Inferior parietal cortex (tissue), 1 donor: ENCODE measurements at regions not wholly inside any gene's neighbourhood (a gene's known extent, or its start where the extent isn't known, plus 50 kb on each side); places are given as distances from the start of the nearest gene placed in this dataset.

Experiments
- DNase-seq: peaks from one replicate; pipeline ENCODE4 v3.0.0-alpha.2; 2016; ENCODE audit errors: extremely low spot score

GRCh38 chr16:85990861-85991301, 91.9 kb downstream of the IRF8 start:
- no peak for DNase-seq

- DNase-seq = no peak
These were observed 92.5 kb downstream of the IRF8 start for GRCh38 chr16:85991425-85991824.

GRCh38 chr16:85991856-85992255, 92.9 kb downstream of the IRF8 start:
- no peak for DNase-seq

- DNase-seq = no peak
These were observed 93.4 kb downstream of the IRF8 start for GRCh38 chr16:85992359-85992758.

DNA sequence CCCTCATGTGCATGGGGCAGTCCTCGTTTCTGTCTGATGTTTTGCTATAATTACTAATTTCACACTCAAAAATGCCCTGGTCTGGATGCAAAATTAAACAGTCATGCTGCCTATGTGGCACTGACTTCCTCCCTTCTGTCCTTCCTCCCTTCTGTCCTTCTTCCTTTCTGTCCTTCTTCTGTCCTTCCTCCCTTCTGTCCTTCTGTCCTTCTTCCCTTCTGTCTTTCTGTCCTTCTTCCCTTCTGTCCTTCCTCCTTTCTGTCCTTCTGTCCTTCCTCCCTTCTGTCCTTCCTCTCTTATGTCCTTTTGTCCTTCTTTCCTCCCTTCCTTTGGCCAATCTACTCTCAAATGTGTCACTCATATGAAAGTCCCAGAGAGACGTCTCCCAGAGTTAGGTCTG, 93.8 kb downstream of the IRF8 start:
- DNase-seq = no peak

DNA sequence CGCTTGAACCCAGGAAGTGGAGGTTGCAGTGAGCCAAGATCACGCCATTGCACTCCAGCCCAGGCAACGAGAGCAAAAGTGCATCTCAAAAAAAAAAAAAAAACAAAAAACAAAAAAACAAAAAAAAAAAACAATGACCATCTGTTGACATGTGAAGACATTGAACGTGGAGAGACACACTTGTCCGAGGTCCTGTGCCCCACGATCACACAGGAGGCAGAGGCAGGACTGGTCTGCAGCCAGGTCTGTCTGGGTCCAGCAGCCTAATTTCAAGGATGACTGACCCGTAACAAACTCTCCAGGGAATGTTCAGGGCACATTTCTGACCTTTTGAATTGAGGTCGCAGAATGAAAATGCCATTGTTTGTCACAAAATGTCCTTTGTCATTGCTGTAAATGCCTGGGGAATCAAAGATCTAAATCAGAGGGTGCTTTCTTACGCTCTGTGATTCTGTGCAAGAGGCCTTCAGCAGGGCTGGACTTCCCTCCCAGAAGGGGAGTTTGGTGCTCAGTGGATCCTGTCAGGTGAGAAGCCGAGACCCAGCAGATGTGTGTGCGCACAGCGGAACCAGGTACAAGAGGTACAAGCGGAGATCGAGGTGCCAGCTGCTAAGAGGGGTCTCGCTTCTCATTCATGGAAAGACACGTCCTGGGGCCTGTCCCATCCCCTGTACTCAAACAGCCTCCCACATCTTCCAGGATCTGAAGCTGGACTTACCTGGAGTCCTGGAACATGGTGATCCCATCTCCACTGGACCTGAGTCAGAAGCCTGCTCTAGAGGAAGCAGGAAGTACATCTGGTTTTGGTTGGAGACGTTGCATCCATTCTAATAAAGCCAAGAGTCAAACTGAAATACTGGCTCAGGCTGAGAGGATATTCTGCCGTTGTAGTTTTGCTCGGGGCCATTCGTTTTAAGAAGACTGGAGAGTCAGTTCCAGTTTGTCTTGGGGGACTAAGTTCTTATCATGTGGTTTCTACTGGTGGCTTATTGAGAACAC, 95.8 kb downstream of the IRF8 start:
- DNase-seq = no peak

GRCh38 chr16:85995541-85996423, 96.8 kb downstream of the IRF8 start:
- DNase-seq = no peak

GRCh38 chr16:85996843-85997242, 97.9 kb downstream of the IRF8 start:
- DNase-seq = no peak

DNA sequence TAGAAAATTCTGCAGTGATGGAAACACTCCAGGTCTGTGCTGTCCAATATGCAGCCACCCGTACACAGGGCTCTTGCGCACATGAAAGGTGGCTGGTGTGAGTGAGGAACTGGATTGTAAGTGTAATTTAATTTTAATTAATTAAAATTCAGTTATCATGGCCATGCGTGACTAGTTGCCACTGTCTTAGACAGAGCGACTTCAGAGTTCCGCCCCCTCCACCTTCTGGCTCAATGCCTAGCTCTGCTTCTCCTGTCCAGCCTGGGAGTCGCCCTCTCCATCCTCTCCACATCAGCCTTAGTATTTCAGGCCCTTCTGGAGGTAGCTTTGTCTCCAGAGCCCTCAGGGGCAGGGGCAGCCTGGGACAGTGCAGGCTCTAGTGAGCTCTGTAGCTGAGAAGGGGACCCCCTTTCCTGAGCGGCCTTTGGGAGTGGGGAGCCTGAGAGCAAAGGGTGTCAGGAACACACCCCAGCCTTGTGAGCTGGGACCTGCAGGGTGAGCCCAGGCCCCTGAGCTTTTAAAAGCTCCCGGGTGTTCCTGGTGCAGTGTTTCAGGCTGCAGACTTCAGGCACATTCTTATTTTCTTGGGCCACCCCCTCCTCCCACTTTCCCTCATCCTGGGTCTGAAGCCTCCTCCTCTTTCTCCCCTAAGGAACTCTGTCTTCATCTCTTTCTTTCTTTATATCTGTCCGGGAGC, 99.4 kb downstream of the IRF8 start:
- DNase-seq = no peak

- DNase-seq = no peak
These were observed 100.1 kb downstream of the IRF8 start for GRCh38 chr16:85998868-85999729.

- no peak for DNase-seq
These were observed 100.8 kb downstream of the IRF8 start for GRCh38 chr16:85999778-86000177.

DNA sequence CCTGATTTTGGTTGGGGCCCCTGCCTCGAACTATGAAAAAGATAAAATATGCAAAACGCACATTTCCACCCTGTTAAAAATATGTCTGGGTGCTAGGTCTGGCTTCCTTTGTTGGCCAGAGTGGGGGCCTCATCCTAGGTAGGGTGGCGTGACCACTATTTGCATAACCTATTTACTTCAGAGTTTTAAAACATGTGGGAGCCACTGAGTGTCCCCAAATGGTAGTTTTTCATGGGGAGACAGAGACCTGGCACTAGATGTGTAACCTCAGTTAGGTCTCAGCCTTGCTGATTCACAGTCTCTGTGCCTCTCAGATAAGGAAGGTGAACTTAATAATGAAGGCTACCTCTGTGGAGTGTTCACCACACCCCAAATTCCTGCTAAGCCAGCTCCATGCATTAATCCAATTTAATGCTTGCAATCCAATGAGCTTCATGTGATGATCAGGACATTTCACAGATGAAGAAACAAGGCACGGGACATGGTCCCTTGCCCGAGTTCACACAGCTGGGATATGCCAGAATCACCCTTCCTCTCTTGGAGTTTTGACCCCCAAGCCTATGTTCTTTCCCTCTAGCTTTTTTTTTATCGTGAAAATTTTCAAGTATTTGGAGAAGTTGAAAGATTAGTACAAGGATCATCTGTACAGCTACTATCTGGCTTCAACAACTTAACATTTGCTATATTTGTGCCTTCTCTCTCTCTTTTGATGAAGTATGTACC, 103.4 kb downstream of the IRF8 start:
- DNase-seq = no peak

DNA sequence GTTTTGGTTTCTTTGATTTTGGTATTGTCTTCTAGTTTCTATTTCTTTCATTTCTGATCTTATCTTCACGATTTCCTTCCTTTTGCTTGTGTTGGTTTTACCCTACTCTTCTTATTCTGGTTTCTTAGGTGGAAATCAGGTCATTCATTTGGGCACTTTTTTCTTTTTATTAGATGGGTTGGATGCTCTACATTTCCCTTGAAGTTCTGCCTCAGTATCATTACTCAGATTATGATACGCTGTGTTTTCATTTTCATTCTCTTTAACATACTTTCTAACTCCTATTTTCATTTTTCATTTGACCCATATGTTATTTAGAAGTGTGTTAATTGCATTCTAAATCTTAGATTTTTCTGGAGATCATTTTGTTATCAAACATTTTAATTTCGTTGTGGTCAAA, 108.6 kb downstream of the IRF8 start:
- DNase-seq = no peak

DNA sequence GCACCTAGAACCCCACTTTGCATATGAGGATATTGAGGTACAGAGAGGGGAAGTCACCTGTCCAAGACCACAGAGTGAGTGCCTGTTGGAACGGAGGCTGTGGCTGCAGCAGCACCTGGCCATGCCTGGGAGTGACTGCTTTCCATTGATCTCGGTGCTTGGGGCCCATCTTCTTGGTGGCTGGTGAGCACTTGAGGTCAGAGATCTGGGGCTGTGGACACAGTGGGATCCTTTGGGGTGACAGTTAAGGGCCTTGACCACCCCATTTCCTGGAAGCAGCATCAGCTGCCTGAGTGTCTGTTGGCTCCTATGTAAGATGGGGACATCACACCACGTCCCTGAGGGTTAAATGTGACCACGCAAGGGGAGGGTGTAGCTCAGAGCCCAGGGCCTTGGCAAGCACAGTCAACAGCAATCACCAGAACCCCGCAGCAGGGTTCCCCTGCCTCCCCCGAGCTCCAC, 111.7 kb downstream of the IRF8 start:
- DNase-seq = no peak

- no peak for DNase-seq
These were observed 112.6 kb downstream of the IRF8 start for GRCh38 chr16:86011532-86011931.

GRCh38 chr16:86012221-86012620, 113.3 kb downstream of the IRF8 start:
- DNase-seq = no peak

- no peak for DNase-seq
These were observed 114.9 kb downstream of the IRF8 start for GRCh38 chr16:86013867-86014266.

- no peak for DNase-seq
These were observed 116.6 kb downstream of the IRF8 start for GRCh38 chr16:86015606-86016005.

DNA sequence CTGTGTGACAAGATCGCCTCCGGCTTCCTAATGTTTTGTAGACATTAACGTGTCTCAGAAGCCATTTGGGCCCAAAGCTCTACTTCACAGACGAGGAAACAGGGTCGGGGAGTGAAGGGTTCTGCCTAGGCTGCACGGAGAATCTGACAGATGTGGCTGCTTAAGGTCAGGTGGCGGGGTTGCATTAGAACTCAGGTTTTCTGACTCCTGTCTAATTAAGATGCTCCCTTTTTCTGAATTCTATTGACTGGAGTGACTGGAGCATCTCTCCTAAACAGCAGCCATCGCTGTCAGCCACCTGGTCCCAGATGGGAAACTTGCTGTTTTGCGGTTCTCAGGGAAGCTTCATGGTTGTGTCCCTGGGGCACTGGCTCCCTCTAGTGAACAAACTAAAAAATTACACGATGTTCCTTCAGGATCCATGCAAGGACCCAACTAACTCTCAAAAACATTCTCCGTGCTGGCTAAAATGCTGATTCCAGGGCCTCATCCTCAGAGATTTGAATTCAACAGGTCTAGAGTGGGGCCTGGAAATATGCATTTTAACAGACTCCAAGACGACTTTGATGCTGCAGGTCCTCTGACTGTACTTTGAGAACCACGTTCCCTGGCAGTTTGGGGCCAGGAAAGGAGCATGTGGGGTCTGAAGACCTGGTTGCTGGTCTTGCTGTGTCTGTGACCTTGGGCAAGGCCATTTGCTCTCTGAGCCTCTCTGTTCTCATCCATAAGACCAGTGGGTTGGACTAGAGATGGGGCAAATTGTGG, 117.4 kb downstream of the IRF8 start:
- DNase-seq = peak; percentile 76
